ENCODE measurements at regions not wholly inside any gene's neighbourhood (a gene's known extent, or its start where the extent isn't known, plus 50 kb on each side); places are given as distances from the start of the nearest gene placed in this dataset.

DNA sequence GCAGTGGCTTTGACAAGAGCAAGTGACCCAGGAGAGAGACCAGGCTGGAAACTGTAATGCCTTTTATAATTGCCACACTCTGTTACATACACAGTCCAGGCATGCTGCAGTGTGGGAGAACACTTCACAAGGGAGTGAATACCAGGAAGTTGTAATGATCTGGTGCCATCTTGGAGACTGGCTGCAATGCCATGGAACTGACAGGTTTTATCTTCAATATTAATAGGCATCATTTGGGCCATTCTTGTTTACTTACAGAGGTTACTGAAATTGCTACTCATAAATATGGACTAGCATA lies 274.3 kb downstream of the AUH start:
- no peaks in the 10 kb centered on the region for H3K27me3 Mint-ChIP-seq (ENCODE audit: insufficient read depth, low read depth, poor library complexity)

More for the DNA sequence above, 274.3 kb downstream of the AUH start:
- no peak overlapping the region for H3K27ac Mint-ChIP-seq
- Histone ChIP-seq H3K27me3 (ENCODE audit: insufficient read depth) (no peaks in the 10 kb centered on the region), H3K4me2 (no peak overlapping the region), H2AFZ (no peak overlapping the region), H3F3A (replicated peaks; ENCODE audit: low read depth) (no peaks in the 10 kb centered on the region), H3K9me2 (ENCODE audit: insufficient read depth) (peaks cover 2% of the 10 kb centered on the region; the same call in 1 of the 2 replicates), H4K20me1 (replicated peaks; ENCODE audit: insufficient read depth) (no peaks in the 10 kb centered on the region), H3K36me3 (ENCODE audit: insufficient read depth) (no peaks in the 10 kb centered on the region), H3K27ac (ENCODE audit: low read depth) (no peak overlapping the region), H3K4me1 (ENCODE audit: insufficient read depth) (peaks cover 12% of the 10 kb centered on the region), H3K4me3 (no peak overlapping the region), H3K79me2 (replicated peaks; ENCODE audit: insufficient read depth) (no peaks in the 10 kb centered on the region)
- peaks cover 22% of the 10 kb centered on the region; the same call in 2 of the 3 replicates for H3K4me1 Mint-ChIP-seq
- no peak for ATAC-seq
- H3K9me3 Mint-ChIP-seq, result no peaks in the 10 kb centered on the region
- TF ChIP-seq NANOG (IDR thresholded peaks at IDR 0.05; ENCODE audit: borderline replicate concordance), result no peak
- no peak for TF ChIP-seq EZH2phosphoT487 (IDR thresholded peaks at IDR 0.05; ENCODE audit: unreplicated experiment)
- no peak for TF ChIP-seq CREB1 (CRISPR knock-in tag; IDR thresholded peaks at IDR 0.05; ENCODE audit: low read depth)
- no peak for TF ChIP-seq EZH2 (IDR thresholded peaks at IDR 0.05; ENCODE audit: low read depth, unreplicated experiment)
- TF ChIP-seq, protein P1, sequence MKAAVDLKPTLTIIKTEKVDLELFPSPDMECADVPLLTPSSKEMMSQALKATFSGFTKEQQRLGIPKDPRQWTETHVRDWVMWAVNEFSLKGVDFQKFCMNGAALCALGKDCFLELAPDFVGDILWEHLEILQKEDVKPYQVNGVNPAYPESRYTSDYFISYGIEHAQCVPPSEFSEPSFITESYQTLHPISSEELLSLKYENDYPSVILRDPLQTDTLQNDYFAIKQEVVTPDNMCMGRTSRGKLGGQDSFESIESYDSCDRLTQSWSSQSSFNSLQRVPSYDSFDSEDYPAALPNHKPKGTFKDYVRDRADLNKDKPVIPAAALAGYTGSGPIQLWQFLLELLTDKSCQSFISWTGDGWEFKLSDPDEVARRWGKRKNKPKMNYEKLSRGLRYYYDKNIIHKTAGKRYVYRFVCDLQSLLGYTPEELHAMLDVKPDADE (IDR thresholded peaks at IDR 0.05), result no peak
- TF ChIP-seq, protein P2, sequence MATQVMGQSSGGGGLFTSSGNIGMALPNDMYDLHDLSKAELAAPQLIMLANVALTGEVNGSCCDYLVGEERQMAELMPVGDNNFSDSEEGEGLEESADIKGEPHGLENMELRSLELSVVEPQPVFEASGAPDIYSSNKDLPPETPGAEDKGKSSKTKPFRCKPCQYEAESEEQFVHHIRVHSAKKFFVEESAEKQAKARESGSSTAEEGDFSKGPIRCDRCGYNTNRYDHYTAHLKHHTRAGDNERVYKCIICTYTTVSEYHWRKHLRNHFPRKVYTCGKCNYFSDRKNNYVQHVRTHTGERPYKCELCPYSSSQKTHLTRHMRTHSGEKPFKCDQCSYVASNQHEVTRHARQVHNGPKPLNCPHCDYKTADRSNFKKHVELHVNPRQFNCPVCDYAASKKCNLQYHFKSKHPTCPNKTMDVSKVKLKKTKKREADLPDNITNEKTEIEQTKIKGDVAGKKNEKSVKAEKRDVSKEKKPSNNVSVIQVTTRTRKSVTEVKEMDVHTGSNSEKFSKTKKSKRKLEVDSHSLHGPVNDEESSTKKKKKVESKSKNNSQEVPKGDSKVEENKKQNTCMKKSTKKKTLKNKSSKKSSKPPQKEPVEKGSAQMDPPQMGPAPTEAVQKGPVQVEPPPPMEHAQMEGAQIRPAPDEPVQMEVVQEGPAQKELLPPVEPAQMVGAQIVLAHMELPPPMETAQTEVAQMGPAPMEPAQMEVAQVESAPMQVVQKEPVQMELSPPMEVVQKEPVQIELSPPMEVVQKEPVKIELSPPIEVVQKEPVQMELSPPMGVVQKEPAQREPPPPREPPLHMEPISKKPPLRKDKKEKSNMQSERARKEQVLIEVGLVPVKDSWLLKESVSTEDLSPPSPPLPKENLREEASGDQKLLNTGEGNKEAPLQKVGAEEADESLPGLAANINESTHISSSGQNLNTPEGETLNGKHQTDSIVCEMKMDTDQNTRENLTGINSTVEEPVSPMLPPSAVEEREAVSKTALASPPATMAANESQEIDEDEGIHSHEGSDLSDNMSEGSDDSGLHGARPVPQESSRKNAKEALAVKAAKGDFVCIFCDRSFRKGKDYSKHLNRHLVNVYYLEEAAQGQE (IDR thresholded peaks at IDR 0.05; ENCODE audit: unreplicated experiment), result no peak
- TF ChIP-seq, protein P3, sequence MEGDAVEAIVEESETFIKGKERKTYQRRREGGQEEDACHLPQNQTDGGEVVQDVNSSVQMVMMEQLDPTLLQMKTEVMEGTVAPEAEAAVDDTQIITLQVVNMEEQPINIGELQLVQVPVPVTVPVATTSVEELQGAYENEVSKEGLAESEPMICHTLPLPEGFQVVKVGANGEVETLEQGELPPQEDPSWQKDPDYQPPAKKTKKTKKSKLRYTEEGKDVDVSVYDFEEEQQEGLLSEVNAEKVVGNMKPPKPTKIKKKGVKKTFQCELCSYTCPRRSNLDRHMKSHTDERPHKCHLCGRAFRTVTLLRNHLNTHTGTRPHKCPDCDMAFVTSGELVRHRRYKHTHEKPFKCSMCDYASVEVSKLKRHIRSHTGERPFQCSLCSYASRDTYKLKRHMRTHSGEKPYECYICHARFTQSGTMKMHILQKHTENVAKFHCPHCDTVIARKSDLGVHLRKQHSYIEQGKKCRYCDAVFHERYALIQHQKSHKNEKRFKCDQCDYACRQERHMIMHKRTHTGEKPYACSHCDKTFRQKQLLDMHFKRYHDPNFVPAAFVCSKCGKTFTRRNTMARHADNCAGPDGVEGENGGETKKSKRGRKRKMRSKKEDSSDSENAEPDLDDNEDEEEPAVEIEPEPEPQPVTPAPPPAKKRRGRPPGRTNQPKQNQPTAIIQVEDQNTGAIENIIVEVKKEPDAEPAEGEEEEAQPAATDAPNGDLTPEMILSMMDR (conservative IDR thresholded peaks at IDR 0.05; ENCODE audit: low read depth in 2 of 2), result no peak
- TF ChIP-seq POLR2AphosphoS5 (IDR thresholded peaks at IDR 0.05; ENCODE audit: low read depth), result no peak
- TF ChIP-seq, protein P4, sequence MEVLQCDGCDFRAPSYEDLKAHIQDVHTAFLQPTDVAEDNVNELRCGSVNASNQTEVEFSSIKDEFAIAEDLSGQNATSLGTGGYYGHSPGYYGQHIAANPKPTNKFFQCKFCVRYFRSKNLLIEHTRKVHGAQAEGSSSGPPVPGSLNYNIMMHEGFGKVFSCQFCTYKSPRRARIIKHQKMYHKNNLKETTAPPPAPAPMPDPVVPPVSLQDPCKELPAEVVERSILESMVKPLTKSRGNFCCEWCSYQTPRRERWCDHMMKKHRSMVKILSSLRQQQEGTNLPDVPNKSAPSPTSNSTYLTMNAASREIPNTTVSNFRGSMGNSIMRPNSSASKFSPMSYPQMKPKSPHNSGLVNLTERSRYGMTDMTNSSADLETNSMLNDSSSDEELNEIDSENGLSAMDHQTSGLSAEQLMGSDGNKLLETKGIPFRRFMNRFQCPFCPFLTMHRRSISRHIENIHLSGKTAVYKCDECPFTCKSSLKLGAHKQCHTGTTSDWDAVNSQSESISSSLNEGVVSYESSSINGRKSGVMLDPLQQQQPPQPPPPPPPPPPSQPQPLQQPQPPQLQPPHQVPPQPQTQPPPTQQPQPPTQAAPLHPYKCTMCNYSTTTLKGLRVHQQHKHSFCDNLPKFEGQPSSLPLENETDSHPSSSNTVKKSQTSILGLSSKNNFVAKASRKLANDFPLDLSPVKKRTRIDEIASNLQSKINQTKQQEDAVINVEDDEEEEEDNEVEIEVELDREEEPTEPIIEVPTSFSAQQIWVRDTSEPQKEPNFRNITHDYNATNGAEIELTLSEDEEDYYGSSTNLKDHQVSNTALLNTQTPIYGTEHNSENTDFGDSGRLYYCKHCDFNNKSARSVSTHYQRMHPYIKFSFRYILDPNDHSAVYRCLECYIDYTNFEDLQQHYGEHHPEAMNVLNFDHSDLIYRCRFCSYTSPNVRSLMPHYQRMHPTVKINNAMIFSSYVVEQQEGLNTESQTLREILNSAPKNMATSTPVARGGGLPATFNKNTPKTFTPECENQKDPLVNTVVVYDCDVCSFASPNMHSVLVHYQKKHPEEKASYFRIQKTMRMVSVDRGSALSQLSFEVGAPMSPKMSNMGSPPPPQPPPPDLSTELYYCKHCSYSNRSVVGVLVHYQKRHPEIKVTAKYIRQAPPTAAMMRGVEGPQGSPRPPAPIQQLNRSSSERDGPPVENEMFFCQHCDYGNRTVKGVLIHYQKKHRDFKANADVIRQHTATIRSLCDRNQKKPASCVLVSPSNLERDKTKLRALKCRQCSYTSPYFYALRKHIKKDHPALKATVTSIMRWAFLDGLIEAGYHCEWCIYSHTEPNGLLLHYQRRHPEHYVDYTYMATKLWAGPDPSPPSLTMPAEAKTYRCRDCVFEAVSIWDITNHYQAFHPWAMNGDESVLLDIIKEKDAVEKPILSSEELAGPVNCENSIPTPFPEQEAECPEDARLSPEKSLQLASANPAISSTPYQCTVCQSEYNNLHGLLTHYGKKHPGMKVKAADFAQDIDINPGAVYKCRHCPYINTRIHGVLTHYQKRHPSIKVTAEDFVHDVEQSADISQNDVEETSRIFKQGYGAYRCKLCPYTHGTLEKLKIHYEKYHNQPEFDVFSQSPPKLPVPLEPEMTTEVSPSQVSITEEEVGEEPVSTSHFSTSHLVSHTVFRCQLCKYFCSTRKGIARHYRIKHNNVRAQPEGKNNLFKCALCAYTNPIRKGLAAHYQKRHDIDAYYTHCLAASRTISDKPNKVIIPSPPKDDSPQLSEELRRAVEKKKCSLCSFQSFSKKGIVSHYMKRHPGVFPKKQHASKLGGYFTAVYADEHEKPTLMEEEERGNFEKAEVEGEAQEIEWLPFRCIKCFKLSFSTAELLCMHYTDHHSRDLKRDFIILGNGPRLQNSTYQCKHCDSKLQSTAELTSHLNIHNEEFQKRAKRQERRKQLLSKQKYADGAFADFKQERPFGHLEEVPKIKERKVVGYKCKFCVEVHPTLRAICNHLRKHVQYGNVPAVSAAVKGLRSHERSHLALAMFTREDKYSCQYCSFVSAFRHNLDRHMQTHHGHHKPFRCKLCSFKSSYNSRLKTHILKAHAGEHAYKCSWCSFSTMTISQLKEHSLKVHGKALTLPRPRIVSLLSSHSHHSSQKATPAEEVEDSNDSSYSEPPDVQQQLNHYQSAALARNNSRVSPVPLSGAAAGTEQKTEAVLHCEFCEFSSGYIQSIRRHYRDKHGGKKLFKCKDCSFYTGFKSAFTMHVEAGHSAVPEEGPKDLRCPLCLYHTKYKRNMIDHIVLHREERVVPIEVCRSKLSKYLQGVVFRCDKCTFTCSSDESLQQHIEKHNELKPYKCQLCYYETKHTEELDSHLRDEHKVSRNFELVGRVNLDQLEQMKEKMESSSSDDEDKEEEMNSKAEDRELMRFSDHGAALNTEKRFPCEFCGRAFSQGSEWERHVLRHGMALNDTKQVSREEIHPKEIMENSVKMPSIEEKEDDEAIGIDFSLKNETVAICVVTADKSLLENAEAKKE (CRISPR knock-in tag; IDR thresholded peaks at IDR 0.05), result no peak
- TF ChIP-seq ZNF331 (CRISPR knock-in tag; IDR thresholded peaks at IDR 0.05; ENCODE audit: low read depth), result no peak
- TF ChIP-seq ZNF114 (CRISPR knock-in tag; IDR thresholded peaks at IDR 0.05), result no peak
- TF ChIP-seq STAT1 (IDR thresholded peaks at IDR 0.05; ENCODE audit: unreplicated experiment), result no peak
- no peak for TF ChIP-seq JUNB (IDR thresholded peaks at IDR 0.05; ENCODE audit: unreplicated experiment)
- H3K4me3 Mint-ChIP-seq, result no peak overlapping the region
- no peaks in the 10 kb centered on the region for H3K36me3 Mint-ChIP-seq (ENCODE audit: low read depth)
- no peak for DNase-seq (ENCODE audit: low spot score)
